Heart left ventricle (tissue), 16 donors: ENCODE measurements at regions not wholly inside any gene's neighbourhood (a gene's known extent, or its start where the extent isn't known, plus 50 kb on each side); places are given as distances from the start of the nearest gene placed in this dataset.

ENCODE experiments used
- ATAC-seq, 4 donors: fragments of 200-7000 bp; cut with Tn5 transposase; one replicate each; pipeline ENCODE4 v1.9.1; 2020 to 2022; ENCODE audit warnings: moderate library complexity in 4 of 4, mild to moderate bottlenecking in 3 of 4, moderate number of reproducible peaks in 1 of 4
- DNase-seq, 5 donors: peaks; one replicate each; pipeline ENCODE4 v3.0.0-alpha.2; 2020
- H3K27ac ChIP-seq, 12 donors: fragments of 200-600 bp; sonication (generic) in 4 of 12; one replicate each; pipeline versions ENCODE4 v1.5.0 to v1.8.0; 2016 to 2022; ENCODE audit warnings: mild to moderate bottlenecking in 2 of 12
- H3K27me3 ChIP-seq, 9 donors: fragments of 200-600 bp; sonication (generic) in 2 of 9; one replicate each; pipeline versions ENCODE4 v1.5.1 to v1.8.0; 2016 to 2022; ENCODE audit warnings: mild to moderate bottlenecking in 3 of 9
- H3K36me3 ChIP-seq, 9 donors: fragments of 200-600 bp; sonication (generic) in 2 of 9; one replicate each; pipeline versions ENCODE4 v1.5.0 to v1.8.0; 2018 to 2022; ENCODE audit warnings: mild to moderate bottlenecking in 2 of 9
- H3K4me1 ChIP-seq, 12 donors: fragments of 200-600 bp; sonication (generic) in 4 of 12; one replicate each; pipeline versions ENCODE4 v1.5.0 to v1.8.0; 2016 to 2022; ENCODE audit warnings: mild to moderate bottlenecking in 3 of 12
- H3K4me3 ChIP-seq, 12 donors: fragments of 200-600 bp; sonication (generic) in 4 of 12; one replicate each; pipeline versions ENCODE4 v1.5.0 to v1.8.0; 2017 to 2022; ENCODE audit warnings: mild to moderate bottlenecking in 9 of 12, moderate library complexity in 4 of 12
- H3K9me3 ChIP-seq, 12 donors: fragments of 200-600 bp; sonication (generic) in 4 of 12; one replicate each; pipeline versions ENCODE4 v1.5.0 to v1.8.0; 2016 to 2022; ENCODE audit warnings: mild to moderate bottlenecking in 1 of 12
- POLR2A ChIP-seq, 2 donors: fragments of 450-650 bp; IDR thresholded peaks; one replicate each; pipeline ENCODE4 v1.6.1; 2017; ENCODE audit warnings: antibody characterized with exemption in 2 of 2, mild to moderate bottlenecking in 2 of 2, moderate library complexity in 2 of 2
- WGBS, 4 donors: extraction: QIAGEN DNeasy Blood & Tissue Kit in 2 of 4; methylation state at CpG; one replicate each; pipeline versions ENCODE4 v1.1.5 to v1.1.7; 2013 to 2018; 5-methylcytosine and 5-hydroxymethylcytosine counted together
- intact Hi-C, 10 donors: fragments of 100-400 bp; cut with DNase I; formaldehyde crosslinking; loops; one replicate each; pipeline versions ENCODE4 v1.11.1 to v1.14.2; 2022
- TF ChIP-seq, protein P1 (sequence below), 12 donors: fragments of 200-600 bp; sonication (generic) in 4 of 12; IDR thresholded peaks; one replicate each; pipeline versions ENCODE4 v1.5.0 to v1.8.0; 2018 to 2022; ENCODE audit warnings: antibody characterized with exemption in 12 of 12, mild to moderate bottlenecking in 5 of 12
- donor health status: ischemic (EF 13 %, LVEDD 7.1; RV severe dilation, severe dysfunction).
- donor health status: healthy with polysubstance abuse.
- donor health status: DM: no; HTN: yes; CAD: no.
- donor health status: DM: no; HTN: no; CAD: no.
- donor health status: ischemic (EF 25% LVEDD 6.9; RV normal size, moderate dysfunction).
- donor health status: ischemic (EF 25% LVEDD 5.7; RV mildly dilated, moderate dysfunction).
- donor health status: healthy.
- donor health status: DM: yes; HTN: yes; CAD: no.
- donor health status: ischemic (EF 35%, LVEDD 5.7; RV mildly dilated, moderate dysfunction).
- donor health status: nonischemic (EF 11% LVEDD 7.7; RV severe dilation, severe dysfunction).
- donor health status: DM: yes; HTN: yes; CAD: no.
- donor health status: PGD.
- donor health status: ischemic (EF 29% LVEDD 5.4; RV normal size, mild dysfunction).
- donor health status: nonischemic (EF 23%, LVEDD 6.1; RV moderate dilation, normal function).

DNA sequence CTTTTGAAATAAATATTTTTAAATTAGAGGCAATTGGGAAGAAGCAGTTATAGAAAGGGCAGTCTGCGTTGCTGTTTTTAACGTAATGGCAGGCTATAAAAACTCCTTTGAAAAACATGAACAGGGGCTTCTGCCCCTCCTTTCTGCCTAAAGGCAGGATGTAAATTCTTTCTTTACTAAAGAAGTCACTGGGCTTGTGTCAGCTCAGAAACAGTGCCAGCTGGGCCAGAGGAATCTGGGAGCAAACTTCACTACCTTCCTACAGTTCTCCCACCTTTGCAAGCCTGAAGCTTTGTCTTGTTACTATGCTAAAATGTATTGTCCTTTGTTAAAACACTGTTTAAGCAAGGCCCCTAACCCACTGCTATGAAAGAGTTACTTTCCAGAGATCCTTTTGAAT, 1664.8 kb downstream of the RPA4 start:
- TF ChIP-seq, protein P1, sequence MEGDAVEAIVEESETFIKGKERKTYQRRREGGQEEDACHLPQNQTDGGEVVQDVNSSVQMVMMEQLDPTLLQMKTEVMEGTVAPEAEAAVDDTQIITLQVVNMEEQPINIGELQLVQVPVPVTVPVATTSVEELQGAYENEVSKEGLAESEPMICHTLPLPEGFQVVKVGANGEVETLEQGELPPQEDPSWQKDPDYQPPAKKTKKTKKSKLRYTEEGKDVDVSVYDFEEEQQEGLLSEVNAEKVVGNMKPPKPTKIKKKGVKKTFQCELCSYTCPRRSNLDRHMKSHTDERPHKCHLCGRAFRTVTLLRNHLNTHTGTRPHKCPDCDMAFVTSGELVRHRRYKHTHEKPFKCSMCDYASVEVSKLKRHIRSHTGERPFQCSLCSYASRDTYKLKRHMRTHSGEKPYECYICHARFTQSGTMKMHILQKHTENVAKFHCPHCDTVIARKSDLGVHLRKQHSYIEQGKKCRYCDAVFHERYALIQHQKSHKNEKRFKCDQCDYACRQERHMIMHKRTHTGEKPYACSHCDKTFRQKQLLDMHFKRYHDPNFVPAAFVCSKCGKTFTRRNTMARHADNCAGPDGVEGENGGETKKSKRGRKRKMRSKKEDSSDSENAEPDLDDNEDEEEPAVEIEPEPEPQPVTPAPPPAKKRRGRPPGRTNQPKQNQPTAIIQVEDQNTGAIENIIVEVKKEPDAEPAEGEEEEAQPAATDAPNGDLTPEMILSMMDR (IDR thresholded peaks at IDR 0.05) = no peak
- no peak for TF ChIP-seq POLR2A (IDR thresholded peaks at IDR 0.05)
- WGBS, 4 donors = 56 to 65% (median 60%) methylated on average over 2 of the region's 2 CpGs
- no peaks in the 10 kb centered on the region for H3K27me3 ChIP-seq
- ATAC-seq (no peak), DNase-seq (no peak)
- intact Hi-C loops = no loop called here
- no peak overlapping the region for H3K4me3 ChIP-seq
- H3K36me3 ChIP-seq = no peaks in the 10 kb centered on the region
- H3K4me1 ChIP-seq = no peaks in the 10 kb centered on the region
- H3K27ac ChIP-seq = no peak overlapping the region
- peaks cover 0 to 4% (median 0%) of the 10 kb centered on the region in 12 donors for H3K9me3 ChIP-seq

DNA sequence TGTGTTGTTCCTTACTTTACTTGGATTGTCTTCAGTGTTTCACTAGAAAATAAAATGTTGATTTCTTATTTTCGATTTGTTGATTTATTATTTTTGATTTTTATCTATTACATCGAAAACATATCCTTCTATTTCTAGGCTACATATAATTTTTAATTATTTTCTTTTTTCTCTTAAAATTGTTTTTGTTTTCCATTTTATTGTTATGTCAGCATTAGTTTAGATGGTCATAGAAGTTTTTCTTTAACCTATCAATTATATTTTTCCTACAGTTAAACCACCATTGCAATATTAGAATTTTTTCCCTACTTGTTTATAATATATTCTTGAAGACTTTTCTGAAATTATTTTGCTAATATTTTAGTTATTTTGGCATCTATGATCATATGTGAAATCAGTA, 1685.1 kb downstream of the RPA4 start:
- Histone ChIP-seq H3K9me3 (no peaks in the 10 kb centered on the region), H3K36me3 (no peaks in the 10 kb centered on the region), H3K4me1 (no peaks in the 10 kb centered on the region), H3K27me3 (no peaks in the 10 kb centered on the region), H3K27ac (no peak overlapping the region), H3K4me3 (no peak overlapping the region)
- intact Hi-C loops = no loop called here
- 41 to 65% (median 52%) methylated on average over 2 of the region's 2 CpGs for WGBS, 4 donors
- no peak for ATAC-seq
- DNase-seq = no peak
- TF ChIP-seq POLR2A (IDR thresholded peaks at IDR 0.05) = no peak
- TF ChIP-seq, protein P1 (IDR thresholded peaks at IDR 0.05) = no peak

DNA sequence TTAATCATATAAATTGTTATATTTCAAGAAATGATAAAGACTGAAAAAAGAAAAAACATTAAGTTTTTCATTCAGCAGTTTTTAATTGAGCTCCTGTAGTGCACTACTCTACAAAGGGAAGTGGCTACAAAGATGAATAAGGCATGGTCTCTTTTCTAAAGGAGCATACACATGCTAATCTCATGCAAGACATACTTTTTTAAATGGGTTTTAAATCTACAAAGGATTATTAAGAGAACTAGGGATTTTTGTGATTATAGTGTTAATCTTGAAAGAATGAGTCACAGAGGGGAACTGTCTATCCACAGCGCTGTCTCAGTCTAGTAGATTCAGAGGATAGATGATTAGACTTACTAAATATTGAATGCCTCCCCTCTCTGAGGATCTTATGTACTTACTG, 1722.2 kb downstream of the RPA4 start:
- no peak for TF ChIP-seq POLR2A (IDR thresholded peaks at IDR 0.05)
- TF ChIP-seq, protein P1 (IDR thresholded peaks at IDR 0.05) = no peak
- Histone ChIP-seq H3K27me3 (no peaks in the 10 kb centered on the region), H3K27ac (no peak overlapping the region), H3K4me3 (no peak overlapping the region), H3K36me3 (no peaks in the 10 kb centered on the region), H3K9me3 (no peaks in the 10 kb centered on the region), H3K4me1 (no peaks in the 10 kb centered on the region)
- 21 to 36% (median 23%) methylated on average over 1 of the region's 1 CpG for WGBS, 4 donors
- no peak for DNase-seq
- no peak for ATAC-seq
- intact Hi-C loops = no loop called here

GRCh38 chrX:98607739-98608138, 1724.0 kb downstream of the RPA4 start:
- intact Hi-C loops = no loop called here
- Histone ChIP-seq H3K9me3 (no peaks in the 10 kb centered on the region), H3K36me3 (no peaks in the 10 kb centered on the region), H3K27me3 (no peaks in the 10 kb centered on the region), H3K27ac (no peak overlapping the region), H3K4me3 (no peak overlapping the region), H3K4me1 (no peaks in the 10 kb centered on the region)
- no peak for DNase-seq
- no peak for ATAC-seq
- no peak for TF ChIP-seq POLR2A (IDR thresholded peaks at IDR 0.05)
- TF ChIP-seq, protein P1 (IDR thresholded peaks at IDR 0.05) = no peak
- 51 to 58% (median 57%) methylated on average over 2 of the region's 2 CpGs for WGBS, 4 donors
